ENCODE measurements at regions not wholly inside any gene's neighbourhood (a gene's known extent, or its start where the extent isn't known, plus 50 kb on each side); places are given as distances from the start of the nearest gene placed in this dataset.

DNA sequence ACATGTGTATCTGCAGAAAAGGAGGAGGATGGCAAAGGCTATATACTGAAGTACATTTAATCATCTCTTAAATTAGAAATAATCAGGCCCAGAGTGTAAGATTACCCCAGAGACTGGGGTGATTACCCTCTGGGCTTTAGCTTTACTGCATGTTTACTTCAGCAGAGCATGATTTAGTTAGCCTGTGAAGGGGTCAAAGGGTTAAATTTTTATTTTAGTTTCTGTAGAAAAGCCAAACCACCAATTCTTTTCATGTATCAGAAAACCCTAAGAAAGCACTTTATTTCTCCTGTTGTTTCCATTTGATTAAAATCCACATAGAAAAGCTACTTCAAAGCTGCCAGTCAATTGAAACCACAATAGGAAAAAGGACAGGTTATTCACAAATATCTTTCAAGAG is 101.5 kb upstream of the LSM8 start:
- Histone ChIP-seq H3K27me3 (no peaks in the 10 kb centered on the region), H3K4me3 (no peak overlapping the region), H3K4me1 (no peaks in the 10 kb centered on the region), H3K27ac (no peak overlapping the region), H3K36me3 (no peaks in the 10 kb centered on the region), H3K9me3 (no peaks in the 10 kb centered on the region)
- DNase-seq = no peak
- no peak for ATAC-seq
- no peak for TF ChIP-seq CTCF (IDR thresholded peaks at IDR 0.05)
- intact Hi-C loops (cut with DNase I) = no loop called here

DNA sequence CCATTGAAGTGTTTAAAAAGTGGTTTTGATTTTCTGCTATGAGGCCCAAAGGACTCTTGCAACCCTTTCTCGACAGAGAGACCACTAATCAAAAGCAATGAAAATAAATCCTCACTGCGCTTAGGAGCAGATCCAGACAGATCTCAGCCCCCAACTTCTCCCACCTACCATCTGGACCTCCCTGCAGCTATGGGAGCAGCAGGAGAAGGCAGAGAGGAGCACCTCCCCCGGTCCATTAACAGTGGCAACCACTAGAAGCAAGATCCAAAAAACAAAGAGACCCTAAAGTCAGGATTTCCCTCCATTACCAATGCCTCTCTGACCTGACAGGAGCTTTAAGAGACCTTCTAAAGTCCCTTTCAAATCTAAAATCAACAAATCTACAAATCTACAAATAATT is 99.0 kb upstream of the LSM8 start:
- TF ChIP-seq CTCF (IDR thresholded peaks at IDR 0.05) = no peak
- DNase-seq (no peak), ATAC-seq (no peak)
- Histone ChIP-seq H3K27ac (no peak overlapping the region), H3K4me1 (no peaks in the 10 kb centered on the region), H3K36me3 (no peaks in the 10 kb centered on the region), H3K4me3 (no peak overlapping the region), H3K27me3 (no peaks in the 10 kb centered on the region), H3K9me3 (no peaks in the 10 kb centered on the region)
- intact Hi-C loops (cut with DNase I) = no loop called here

DNA sequence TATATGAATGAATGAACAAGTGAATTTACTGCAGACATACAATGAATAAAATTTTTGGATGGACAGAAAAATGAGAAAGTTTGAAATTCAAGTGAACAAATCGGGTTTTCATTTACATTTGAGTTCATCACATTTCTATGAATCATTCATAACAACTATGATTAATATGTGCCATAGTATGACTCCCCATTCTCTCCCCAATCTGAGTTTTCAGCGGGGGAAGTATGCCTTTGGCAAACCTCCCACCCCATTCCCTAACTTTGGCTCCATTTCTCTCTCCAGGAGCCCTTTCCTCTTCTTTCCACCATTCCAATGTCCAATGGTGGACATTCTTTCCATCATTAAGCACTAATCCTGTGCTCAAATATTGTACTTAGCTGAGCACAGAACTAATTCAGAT is 96.8 kb upstream of the LSM8 start:
- no peak overlapping the region for H3K27ac ChIP-seq
- no peaks in the 10 kb centered on the region for H3K36me3 ChIP-seq
- no peaks in the 10 kb centered on the region for H3K9me3 ChIP-seq
- no peaks in the 10 kb centered on the region for H3K27me3 ChIP-seq
- no peak for TF ChIP-seq CTCF (IDR thresholded peaks at IDR 0.05)
- no peak for DNase-seq
- ATAC-seq = no peak
- no peak overlapping the region for H3K4me3 ChIP-seq
- no peaks in the 10 kb centered on the region for H3K4me1 ChIP-seq
- intact Hi-C loops (cut with DNase I) = no loop called here

DNA sequence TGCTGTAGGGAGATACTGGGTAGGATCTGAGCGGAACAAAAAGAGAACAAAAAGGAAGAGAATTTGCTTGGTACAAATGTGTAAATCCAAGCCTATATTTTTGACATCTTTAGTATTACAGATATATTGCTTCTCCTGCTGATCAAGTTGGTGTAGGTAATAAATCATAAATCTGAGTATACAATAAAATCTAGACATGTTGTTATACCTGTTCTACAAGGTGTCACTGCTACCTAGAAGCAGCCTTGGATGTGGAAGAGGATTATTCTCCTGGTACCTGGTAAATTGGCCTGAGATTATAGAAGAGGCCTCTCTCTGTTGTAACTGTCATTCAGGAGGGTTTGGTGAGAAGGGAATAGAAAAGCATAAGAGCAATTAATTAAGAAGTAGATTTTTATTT is 89.9 kb upstream of the LSM8 start:
- H3K4me3 ChIP-seq = no peak overlapping the region
- ATAC-seq (no peak), DNase-seq (no peak)
- no peaks in the 10 kb centered on the region for H3K9me3 ChIP-seq
- no peak for TF ChIP-seq CTCF (IDR thresholded peaks at IDR 0.05)
- no peaks in the 10 kb centered on the region for H3K4me1 ChIP-seq
- intact Hi-C loops (cut with DNase I) = no loop called here
- no peaks in the 10 kb centered on the region for H3K36me3 ChIP-seq
- no peak overlapping the region for H3K27ac ChIP-seq
- no peaks in the 10 kb centered on the region for H3K27me3 ChIP-seq

DNA sequence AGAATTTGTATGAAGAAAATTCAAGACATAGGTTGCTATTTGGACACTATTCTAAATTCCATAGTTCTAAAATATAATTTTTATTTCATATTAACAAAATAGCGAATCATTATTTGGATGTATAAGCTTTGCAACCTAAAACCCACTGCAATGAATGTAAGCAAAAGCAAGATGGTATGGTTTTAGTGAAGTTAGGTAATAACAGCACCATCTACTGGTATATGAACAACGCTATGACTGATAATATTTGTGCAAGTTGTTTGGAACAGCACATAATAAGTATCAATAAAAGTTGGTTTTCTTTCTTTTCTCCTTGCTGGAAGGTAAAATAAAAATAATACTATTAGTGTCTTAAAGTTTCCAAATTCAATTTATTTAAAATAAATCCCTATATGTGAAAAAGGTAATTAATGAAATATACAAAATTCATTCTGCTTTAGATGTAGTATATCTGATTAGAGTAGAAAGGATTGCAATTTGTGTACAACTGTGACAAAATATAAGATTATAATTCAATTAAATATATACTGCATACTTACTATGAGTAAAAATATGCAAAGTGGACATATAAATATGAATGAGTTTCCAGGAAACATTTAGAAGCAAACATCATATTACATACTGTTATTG is 79.0 kb upstream of the LSM8 start:
- peak in 1 of 2 donors; percentile 37 for TF ChIP-seq CTCF (IDR thresholded peaks at IDR 0.05)
- H3K4me3 ChIP-seq = no peak overlapping the region
- H3K27ac ChIP-seq = no peak overlapping the region
- DNase-seq (peak in 1 of 4 donors; percentile 32), ATAC-seq (peak; percentile 66)
- no peaks in the 10 kb centered on the region for H3K4me1 ChIP-seq
- no peaks in the 10 kb centered on the region for H3K36me3 ChIP-seq
- no peaks in the 10 kb centered on the region for H3K27me3 ChIP-seq
- no peaks in the 10 kb centered on the region for H3K9me3 ChIP-seq
- intact Hi-C loops (cut with DNase I) = no loop called here
